Stimulated activated effector memory CD8-positive, alpha-beta T cell treated with anti-CD3 and anti-CD28 coated beads, Interleukin-12 subunit alpha, Interleukin-12 subunit beta, amount 100 ng/mL, for 72 hours (primary cell): ENCODE measurements at regions not wholly inside any gene's neighbourhood (a gene's known extent, or its start where the extent isn't known, plus 50 kb on each side); places are given as distances from the start of the nearest gene placed in this dataset.

Experiments used
- ATAC-seq: fragments of 150-1000 bp; cut with Tn5 transposase; 2 replicates; pipeline ENCODE4 v1.10.0; 2021
- DNase-seq, 2 donors: peaks; one replicate each; pipeline ENCODE4 v3.0.0; 2021 to 2022; ENCODE audit warnings: low spot score in 2 of 2
- H3K27ac Mint-ChIP-seq: one replicate; pipeline ENCODE4 v1.8.0; 2022; ENCODE audit warnings: mild to moderate bottlenecking, mixed read lengths
- H3K36me3 Mint-ChIP-seq: one replicate; pipeline ENCODE4 v1.8.0; 2022; ENCODE audit warnings: mild to moderate bottlenecking, mixed read lengths
- H3K4me1 Mint-ChIP-seq: one replicate; pipeline ENCODE4 v1.8.0; 2022; ENCODE audit warnings: mixed read lengths
- H3K4me3 Mint-ChIP-seq: one replicate; pipeline ENCODE4 v1.8.0; 2022; ENCODE audit warnings: mild to moderate bottlenecking, mixed read lengths
- H3K9me3 Mint-ChIP-seq: one replicate; pipeline ENCODE4 v1.8.0; 2022; ENCODE audit warnings: mixed read lengths

DNA sequence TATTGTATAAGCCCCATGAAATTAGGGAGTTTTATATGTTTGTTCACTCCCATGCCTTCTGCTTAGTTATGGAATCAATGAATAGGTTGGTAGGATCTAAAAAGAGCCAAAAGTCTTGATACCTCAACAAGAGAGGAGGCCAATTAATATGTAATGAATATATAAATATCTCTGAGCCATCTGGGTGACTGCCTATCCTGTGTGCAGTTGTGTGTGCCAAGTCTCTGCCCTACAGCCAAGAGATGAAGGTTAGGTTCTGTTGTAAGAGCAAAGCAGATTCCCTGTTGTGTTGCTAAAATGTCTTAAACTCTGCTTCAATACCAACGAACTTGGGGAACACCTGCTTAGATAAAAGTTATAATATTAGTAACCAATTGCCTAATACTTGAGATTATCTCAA, 61.8 kb upstream of the GORAB start:
- Mint-ChIP-seq H3K36me3 (no peaks in the 10 kb centered on the region), H3K27ac (no peak overlapping the region), H3K4me3 (no peak overlapping the region), H3K9me3 (no peaks in the 10 kb centered on the region), H3K4me1 (no peaks in the 10 kb centered on the region)
- ATAC-seq, result no peak
- DNase-seq, result no peak

DNA sequence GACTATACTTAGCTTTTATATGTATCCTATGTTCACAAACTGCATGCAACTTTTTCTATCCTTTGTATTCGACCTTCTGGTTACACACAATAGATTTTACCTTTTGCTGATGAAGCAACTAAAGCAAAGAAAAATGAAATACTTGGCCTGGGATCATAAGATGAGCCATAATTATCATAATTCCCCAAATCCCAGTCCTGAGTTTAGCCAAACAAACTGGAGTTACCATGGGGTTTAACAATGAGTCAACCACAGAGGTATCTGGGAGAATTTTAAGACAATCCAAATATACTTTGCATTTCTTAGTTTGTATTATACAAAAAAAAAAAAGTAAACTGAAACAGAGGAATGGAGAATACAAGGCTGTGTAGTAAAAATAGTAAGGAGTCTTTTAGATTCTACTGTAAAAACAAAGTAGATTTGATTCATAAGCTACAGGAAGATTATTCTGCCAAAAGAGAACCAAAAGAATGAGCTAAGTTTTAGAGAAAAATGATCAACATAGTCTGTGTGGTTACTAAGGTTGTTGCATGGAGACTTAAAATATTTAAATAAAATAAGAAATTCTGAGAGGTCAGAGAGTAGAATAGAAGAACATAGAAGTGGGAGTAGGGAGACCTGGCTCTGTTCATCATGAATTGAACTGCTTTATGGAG, 60.4 kb upstream of the GORAB start:
- no peak overlapping the region for H3K4me3 Mint-ChIP-seq
- no peak for ATAC-seq
- H3K36me3 Mint-ChIP-seq, result no peaks in the 10 kb centered on the region
- no peak for DNase-seq
- no peaks in the 10 kb centered on the region for H3K9me3 Mint-ChIP-seq
- H3K27ac Mint-ChIP-seq, result no peak overlapping the region
- H3K4me1 Mint-ChIP-seq, result no peaks in the 10 kb centered on the region

DNA sequence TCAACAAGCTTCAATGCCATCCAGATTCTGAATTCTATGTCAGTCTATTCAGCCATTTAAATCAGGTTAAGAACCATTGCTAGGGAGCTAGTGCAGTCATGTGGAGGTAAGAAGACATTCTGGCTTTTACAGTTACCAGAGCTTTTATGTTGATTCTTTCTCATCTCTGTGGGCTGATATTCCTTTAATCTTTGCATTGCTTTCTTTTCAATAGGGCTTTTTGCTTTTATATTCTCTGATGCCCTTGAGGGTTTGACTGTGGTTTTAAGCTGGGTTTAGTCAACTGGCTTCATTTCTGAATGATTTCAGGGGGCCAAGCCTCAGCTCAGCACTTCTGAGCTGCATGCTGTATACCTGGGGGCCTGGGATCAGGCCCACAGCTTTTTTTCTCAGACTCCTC, 51.0 kb upstream of the GORAB start:
- H3K36me3 Mint-ChIP-seq, result no peaks in the 10 kb centered on the region
- DNase-seq (no peak), ATAC-seq (no peak)
- H3K27ac Mint-ChIP-seq, result no peak overlapping the region
- H3K4me3 Mint-ChIP-seq, result no peak overlapping the region
- H3K4me1 Mint-ChIP-seq, result no peaks in the 10 kb centered on the region
- H3K9me3 Mint-ChIP-seq, result no peaks in the 10 kb centered on the region
